ENCODE measurements at regions not wholly inside any gene's neighbourhood (a gene's known extent, or its start where the extent isn't known, plus 50 kb on each side); places are given as distances from the start of the nearest gene placed in this dataset.

- DNase-seq (ENCODE audit: low spot score) (no peak), ATAC-seq (no peak)
- intact Hi-C loops (cut with DNase I) = no loop called here
Measured at GRCh38 chr12:125393569-125393968, 328.3 kb downstream of the AACS start.

GRCh38 chr12:125395583-125396215 is 330.5 kb downstream of the AACS start:
- intact Hi-C loops (cut with DNase I) = no loop called here
- ATAC-seq (no peak), DNase-seq (ENCODE audit: low spot score) (no peak)

GRCh38 chr12:125399489-125399888 is 334.3 kb downstream of the AACS start:
- DNase-seq (ENCODE audit: low spot score) (no peak), ATAC-seq (no peak)
- intact Hi-C loops (cut with DNase I) = no loop called here

GRCh38 chr12:125402874-125403789 is 337.9 kb downstream of the AACS start:
- intact Hi-C loops (cut with DNase I) = no loop called here
- ATAC-seq (no peak), DNase-seq (ENCODE audit: low spot score) (no peak)

GRCh38 chr12:125403843-125404242 is 338.6 kb downstream of the AACS start:
- no peak for ATAC-seq
- intact Hi-C loops (cut with DNase I) = no loop called here
- no peak for DNase-seq (ENCODE audit: low spot score)

- intact Hi-C loops (cut with DNase I) = no loop called here
- no peak for DNase-seq (ENCODE audit: low spot score)
Measured at GRCh38 chr12:125406131-125406530, 340.9 kb downstream of the AACS start.

GRCh38 chr12:125408718-125409117 is 343.5 kb downstream of the AACS start:
- intact Hi-C loops (cut with DNase I) = no loop called here
- ATAC-seq (no peak), DNase-seq (ENCODE audit: low spot score) (no peak)

More at GRCh38 chr12:125406131-125406530, 340.9 kb downstream of the AACS start:
- ATAC-seq = no peak

GRCh38 chr12:125412506-125412905 is 347.3 kb downstream of the AACS start:
- DNase-seq (ENCODE audit: low spot score) (no peak), ATAC-seq (no peak)
- intact Hi-C loops (cut with DNase I) = no loop called here

- ATAC-seq (no peak), DNase-seq (ENCODE audit: low spot score) (no peak)
- intact Hi-C loops (cut with DNase I) = no loop called here
Measured at GRCh38 chr12:125417446-125417845, 352.2 kb downstream of the AACS start.

GRCh38 chr12:125418902-125419564 is 353.8 kb downstream of the AACS start:
- DNase-seq (ENCODE audit: low spot score) = no peak
- intact Hi-C loops (cut with DNase I) = no loop called here
- no peak for ATAC-seq

- intact Hi-C loops (cut with DNase I) = no loop called here
Measured at GRCh38 chr12:125424909-125425308, 359.7 kb downstream of the AACS start.

GRCh38 chr12:125431516-125431915 is 366.3 kb downstream of the AACS start:
- DNase-seq (ENCODE audit: low spot score) = no peak
- no peak for ATAC-seq
- intact Hi-C loops (cut with DNase I) = no loop called here

More at GRCh38 chr12:125424909-125425308, 359.7 kb downstream of the AACS start:
- ATAC-seq (no peak), DNase-seq (ENCODE audit: low spot score) (no peak)

- ATAC-seq (no peak), DNase-seq (ENCODE audit: low spot score) (no peak)
- intact Hi-C loops (cut with DNase I) = no loop called here
Measured at GRCh38 chr12:125434131-125434530, 368.9 kb downstream of the AACS start.

GRCh38 chr12:125434936-125435443 is 369.8 kb downstream of the AACS start:
- DNase-seq (ENCODE audit: low spot score) (no peak), ATAC-seq (no peak)
- intact Hi-C loops (cut with DNase I) = no loop called here

GRCh38 chr12:125435871-125436270 is 370.6 kb downstream of the AACS start:
- no peak for DNase-seq (ENCODE audit: low spot score)
- intact Hi-C loops (cut with DNase I) = no loop called here
- ATAC-seq = no peak

- intact Hi-C loops (cut with DNase I) = no loop called here
- ATAC-seq = no peak
- DNase-seq (ENCODE audit: low spot score) = no peak
Measured at GRCh38 chr12:125436686-125437085, 371.5 kb downstream of the AACS start.

- intact Hi-C loops (cut with DNase I) = no loop called here
- DNase-seq (ENCODE audit: low spot score) (no peak), ATAC-seq (no peak)
Measured at GRCh38 chr12:125440399-125440798, 375.2 kb downstream of the AACS start.

GRCh38 chr12:125443341-125443740 is 378.1 kb downstream of the AACS start:
- DNase-seq (ENCODE audit: low spot score) (no peak), ATAC-seq (no peak)
- intact Hi-C loops (cut with DNase I) = no loop called here

- DNase-seq (ENCODE audit: low spot score) (no peak), ATAC-seq (no peak)
- intact Hi-C loops (cut with DNase I) = no loop called here
Measured at GRCh38 chr12:125451408-125451807, 386.2 kb downstream of the AACS start.

- ATAC-seq (no peak), DNase-seq (ENCODE audit: low spot score) (no peak)
- intact Hi-C loops (cut with DNase I) = no loop called here
Measured at GRCh38 chr12:125453751-125454150, 388.5 kb downstream of the AACS start.

Measured in sciatic nerve (tissue), 2 donors.